HG03442 (cell line): ENCODE measurements at regions not wholly inside any gene's neighbourhood (a gene's known extent, or its start where the extent isn't known, plus 50 kb on each side); places are given as distances from the start of the nearest gene placed in this dataset.
A peak's percentile ranks its signal among the peaks of the same experiment; 100 is the strongest.

Source experiments
- ATAC-seq: cut with Tn5 transposase; IDR thresholded peaks from one replicate; pipeline ENCODE4 v1.9.1; 2021; ENCODE audit warnings: mild to moderate bottlenecking, moderate library complexity; ENCODE audit not compliant: unreplicated experiment

GRCh38 chr5:53211799-53212198 lies 102.2 kb upstream of the MOCS2 start:
- no peak for ATAC-seq

- ATAC-seq: peak; percentile 57
These were observed 109.6 kb upstream of the MOCS2 start for GRCh38 chr5:53219174-53219573.

GRCh38 chr5:53219610-53220009 lies 110.1 kb upstream of the MOCS2 start:
- ATAC-seq: peak; percentile 55

- no peak for ATAC-seq
These were observed 124.3 kb upstream of the MOCS2 start for GRCh38 chr5:53233645-53234405.

GRCh38 chr5:53236683-53237082 lies 127.1 kb upstream of the MOCS2 start:
- ATAC-seq: no peak

- ATAC-seq: no peak
These were observed 128.3 kb upstream of the MOCS2 start for GRCh38 chr5:53237876-53238275.

GRCh38 chr5:53239301-53239990 lies 129.9 kb upstream of the MOCS2 start:
- ATAC-seq: no peak

GRCh38 chr5:53240661-53241060 lies 131.1 kb upstream of the MOCS2 start:
- ATAC-seq: no peak

- ATAC-seq: no peak
These were observed 132.0 kb upstream of the MOCS2 start for GRCh38 chr5:53241572-53241971.

- no peak for ATAC-seq
These were observed 133.8 kb upstream of the MOCS2 start for GRCh38 chr5:53243403-53243802.

- ATAC-seq: peak; percentile 39
These were observed 136.7 kb upstream of the MOCS2 start for GRCh38 chr5:53246042-53246836.

GRCh38 chr5:53249529-53250200 lies 140.1 kb upstream of the MOCS2 start:
- ATAC-seq: no peak

- ATAC-seq: no peak
These were observed 140.6 kb upstream of the MOCS2 start for GRCh38 chr5:53250201-53250550.

GRCh38 chr5:53253421-53253871 lies 143.9 kb upstream of the MOCS2 start:
- ATAC-seq: no peak

GRCh38 chr5:53256746-53257145 lies 147.2 kb upstream of the MOCS2 start:
- no peak for ATAC-seq

- ATAC-seq: no peak
These were observed 148.3 kb upstream of the MOCS2 start for GRCh38 chr5:53257806-53258373.

- no peak for ATAC-seq
These were observed 149.6 kb upstream of the MOCS2 start for GRCh38 chr5:53259176-53259575.

GRCh38 chr5:53260446-53260845 lies 150.9 kb upstream of the MOCS2 start:
- no peak for ATAC-seq

- no peak for ATAC-seq
These were observed 151.7 kb upstream of the MOCS2 start for GRCh38 chr5:53261245-53261644.

- ATAC-seq: no peak
These were observed 152.9 kb upstream of the MOCS2 start for GRCh38 chr5:53262348-53262970.
